GM12872 (cell line): ENCODE measurements at regions not wholly inside any gene's neighbourhood (a gene's known extent, or its start where the extent isn't known, plus 50 kb on each side); places are given as distances from the start of the nearest gene placed in this dataset.

Experiments
- CTCF ChIP-seq: IDR thresholded peaks from 3 replicates; pipeline ENCODE4 v1.5.1; 2011; ENCODE audit warnings: low read depth, mild to moderate bottlenecking, low read length, moderate library complexity; ENCODE audit not compliant: insufficient read depth

GRCh38 chr9:78438780-78439179 is 141.9 kb downstream of the PSAT1 start:
- TF ChIP-seq CTCF, result no peak

GRCh38 chr9:78439190-78439865 is 142.4 kb downstream of the PSAT1 start:
- peak; percentile 96 for TF ChIP-seq CTCF

DNA sequence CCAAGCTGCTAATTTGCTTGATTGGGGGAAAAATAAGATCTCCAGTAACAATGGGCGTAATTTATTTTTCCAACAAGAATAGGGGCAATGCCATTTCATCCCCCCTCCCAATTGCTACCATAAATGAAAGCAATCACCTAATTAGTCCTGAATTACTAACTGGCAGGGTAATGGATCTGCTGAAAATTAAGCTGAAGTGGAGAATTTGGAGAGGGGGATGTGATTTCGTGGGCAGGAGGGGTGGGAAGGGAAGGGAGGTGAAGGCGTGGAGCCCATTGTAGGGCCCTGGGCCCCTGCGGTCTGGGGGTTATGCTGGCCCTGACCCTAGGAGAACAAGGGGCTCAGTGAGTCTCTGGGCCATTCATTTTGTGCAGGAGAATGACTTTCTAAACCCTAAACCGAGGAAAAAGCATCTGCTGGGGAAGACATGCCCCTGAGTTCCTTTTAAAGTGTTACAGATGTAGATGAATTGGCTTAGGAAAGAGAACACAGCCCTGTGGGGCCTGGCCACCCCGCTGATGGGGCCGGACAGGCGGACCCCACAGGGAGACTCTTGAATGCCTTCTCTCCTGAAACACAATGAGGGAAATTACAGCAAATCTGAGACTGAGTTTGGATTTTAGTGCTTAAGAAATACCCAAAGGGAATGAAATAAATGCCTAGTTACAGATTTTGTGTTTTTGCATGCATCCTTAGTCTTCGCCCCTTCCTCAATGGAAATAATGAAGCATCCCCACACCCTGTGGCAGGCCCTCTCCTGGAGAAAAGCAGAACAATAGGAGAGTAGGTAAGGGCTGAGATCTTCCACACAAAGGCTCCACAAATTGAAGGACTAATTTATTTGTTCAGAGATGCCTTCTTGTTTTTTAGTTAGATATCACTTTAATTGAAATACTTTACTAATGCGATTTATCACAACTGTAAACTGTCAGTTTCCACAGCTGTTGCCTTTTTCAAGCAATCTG is 143.2 kb downstream of the PSAT1 start:
- no peak for TF ChIP-seq CTCF

DNA sequence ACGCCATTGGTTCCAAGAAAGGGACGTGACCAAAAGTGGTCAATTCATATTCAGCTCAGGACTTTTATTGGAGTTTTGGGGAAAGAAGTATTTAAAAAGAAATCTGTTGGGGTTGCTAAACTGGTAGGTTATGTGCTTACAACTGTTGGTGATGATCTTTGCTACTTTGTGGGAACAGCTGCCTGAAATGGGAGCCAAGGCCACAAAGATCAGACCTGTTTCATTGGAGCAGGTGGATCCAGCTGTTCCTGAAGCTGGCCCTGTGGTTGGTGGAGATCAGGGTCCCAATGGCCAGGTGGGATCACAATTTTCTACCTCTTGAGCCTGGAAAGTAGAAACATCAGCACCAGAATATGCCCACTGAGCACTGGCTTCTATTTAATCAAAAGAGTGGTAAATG is 144.5 kb downstream of the PSAT1 start:
- TF ChIP-seq CTCF, result no peak

DNA sequence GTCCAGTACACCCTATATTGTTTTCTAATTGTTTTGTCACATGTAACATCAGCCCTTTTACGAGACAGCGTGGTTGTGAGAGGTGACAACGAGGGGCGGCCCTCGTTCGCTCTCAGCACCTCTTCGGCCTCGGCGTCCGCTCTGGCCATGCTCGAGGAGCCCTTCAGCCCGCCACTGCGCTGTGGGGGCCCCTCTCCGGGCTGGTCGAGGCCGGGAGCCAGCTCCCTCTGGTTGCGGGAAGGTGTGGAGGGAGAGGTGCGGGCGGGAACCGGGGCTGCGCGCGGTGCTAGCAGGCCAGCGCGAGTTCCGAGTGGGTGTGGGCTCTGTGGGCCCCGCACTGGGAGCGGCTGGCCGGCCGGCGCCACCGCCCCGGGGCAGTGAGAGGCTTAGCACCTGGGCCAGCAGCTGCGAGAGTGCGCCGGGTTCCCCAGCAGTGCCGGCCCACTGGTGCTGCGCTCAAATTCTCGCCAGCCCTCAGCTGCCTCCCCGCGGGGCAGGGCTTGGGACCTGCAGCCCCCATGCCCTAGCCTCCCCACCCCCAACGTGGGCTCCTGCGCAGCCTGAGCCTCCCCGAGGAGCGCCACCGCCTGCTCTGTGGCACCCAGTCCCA is 145.0 kb downstream of the PSAT1 start:
- no peak for TF ChIP-seq CTCF

- no peak for TF ChIP-seq CTCF
These were observed 147.0 kb downstream of the PSAT1 start for GRCh38 chr9:78443946-78444345.

- no peak for TF ChIP-seq CTCF
These were observed 152.2 kb downstream of the PSAT1 start for GRCh38 chr9:78448960-78449673.
